Activated CD8-positive, alpha-beta T cell treated with anti-CD3 and anti-CD28 coated beads for 36 hours (primary cell): ENCODE measurements at regions not wholly inside any gene's neighbourhood (a gene's known extent, or its start where the extent isn't known, plus 50 kb on each side); places are given as distances from the start of the nearest gene placed in this dataset.

Experiments
- ATAC-seq: fragments of 200-7000 bp; cut with Tn5 transposase; one replicate; pipeline ENCODE4 v1.10.0; 2021; ENCODE audit warnings: mild to moderate bottlenecking, moderate library complexity
- CTCF ChIA-PET: fragments of 350-600 bp; sonication (Branson Sonifier 250); formaldehyde crosslinking; loops from one replicate; lab custom pipeline; 2021; ENCODE audit warnings: antibody characterized with exemption; lab: Charles Lee
- POLR2A ChIA-PET: fragments of 350-600 bp; sonication (Branson Sonifier 250); formaldehyde crosslinking; loops from one replicate; lab custom pipeline; 2021; ENCODE audit warnings: antibody characterized with exemption; lab: Charles Lee
- DNase-seq: peaks from one replicate; pipeline ENCODE4 v3.0.0-alpha.2; 2020
- H3K27ac Mint-ChIP-seq: one replicate; pipeline ENCODE4 v1.8.0; 2021; ENCODE audit warnings: mild to moderate bottlenecking, mixed read lengths
- H3K27me3 Mint-ChIP-seq: one replicate; pipeline ENCODE4 v1.8.0; 2021; ENCODE audit warnings: mixed read lengths
- H3K36me3 Mint-ChIP-seq: one replicate; pipeline ENCODE4 v1.8.0; 2021; ENCODE audit warnings: low read depth, mixed read lengths
- H3K4me1 Mint-ChIP-seq: one replicate; pipeline ENCODE4 v1.8.0; 2021; ENCODE audit warnings: low read depth, mixed read lengths
- H3K4me3 Mint-ChIP-seq: one replicate; pipeline ENCODE4 v1.8.0; 2021; ENCODE audit warnings: mild to moderate bottlenecking, moderate library complexity, mixed read lengths
- H3K9me3 Mint-ChIP-seq: one replicate; pipeline ENCODE4 v1.8.0; 2021; ENCODE audit warnings: mixed read lengths
- CTCF ChIP-seq: fragments of 200-600 bp; IDR thresholded peaks from one replicate; pipeline ENCODE4 v1.8.0; 2022; ENCODE audit warnings: antibody characterized with exemption, mild to moderate bottlenecking
- intact Hi-C: fragments of 100-400 bp; cut with micrococcal nuclease; formaldehyde crosslinking; loops from one replicate; pipeline ENCODE4 v1.10.0; 2022

- H3K36me3 Mint-ChIP-seq: no peaks in the 10 kb centered on the region
- no peak for TF ChIP-seq CTCF
- no peaks in the 10 kb centered on the region for H3K4me1 Mint-ChIP-seq
- no peaks in the 10 kb centered on the region for H3K9me3 Mint-ChIP-seq
- H3K4me3 Mint-ChIP-seq: no peak overlapping the region
- ChIA-PET POLR2A (no interaction called here), CTCF (no interaction called here)
- intact Hi-C loops: no loop called here
- ATAC-seq (no peak), DNase-seq (no peak)
- no peaks in the 10 kb centered on the region for H3K27me3 Mint-ChIP-seq
- H3K27ac Mint-ChIP-seq: no peak overlapping the region
Observed at GRCh38 chr6:170232186-170233002, 58.5 kb downstream of the DLL1 start.

- Mint-ChIP-seq H3K9me3 (no peaks in the 10 kb centered on the region), H3K4me1 (no peaks in the 10 kb centered on the region), H3K27ac (no peak overlapping the region), H3K27me3 (no peaks in the 10 kb centered on the region), H3K36me3 (no peaks in the 10 kb centered on the region), H3K4me3 (no peak overlapping the region)
- intact Hi-C loops: no loop called here
- ChIA-PET CTCF (no interaction called here), POLR2A (no interaction called here)
- ATAC-seq (no peak), DNase-seq (no peak)
- TF ChIP-seq CTCF: no peak
Observed at GRCh38 chr6:170231293-170232185, 59.3 kb downstream of the DLL1 start.

GRCh38 chr6:170230520-170231292, 60.2 kb downstream of the DLL1 start:
- DNase-seq (no peak), ATAC-seq (no peak)
- intact Hi-C loops: no loop called here
- ChIA-PET POLR2A (no interaction called here), CTCF (no interaction called here)
- Mint-ChIP-seq H3K9me3 (no peaks in the 10 kb centered on the region), H3K27ac (no peak overlapping the region), H3K4me3 (no peak overlapping the region), H3K4me1 (no peaks in the 10 kb centered on the region), H3K36me3 (no peaks in the 10 kb centered on the region), H3K27me3 (no peaks in the 10 kb centered on the region)
- no peak for TF ChIP-seq CTCF

GRCh38 chr6:170229851-170230519, 60.9 kb downstream of the DLL1 start:
- DNase-seq: no peak
- Mint-ChIP-seq H3K4me1 (no peaks in the 10 kb centered on the region), H3K27me3 (no peaks in the 10 kb centered on the region), H3K27ac (no peak overlapping the region), H3K9me3 (no peaks in the 10 kb centered on the region), H3K4me3 (no peak overlapping the region), H3K36me3 (no peaks in the 10 kb centered on the region)
- intact Hi-C loops: no loop called here
- ChIA-PET CTCF (no interaction called here), POLR2A (no interaction called here)
- ATAC-seq: no peak
- TF ChIP-seq CTCF: no peak
